DMS153 treated with DMSO at 0.1 percent for 48 hours (cell line): ENCODE measurements at regions not wholly inside any gene's neighbourhood (a gene's known extent, or its start where the extent isn't known, plus 50 kb on each side); places are given as distances from the start of the nearest gene placed in this dataset.
A peak's percentile ranks its signal among the peaks of the same experiment; 100 is the strongest.

Experiments
- DNase-seq: peaks from one replicate; lab custom pipeline; 2025; ENCODE audit not compliant: unreplicated experiment; lab: John Stamatoyannopoulos, UW

- DNase-seq, result no peak
Observed at GRCh38 chr2:106977717-106978116, 91.8 kb upstream of the ST6GAL2 start.

DNA sequence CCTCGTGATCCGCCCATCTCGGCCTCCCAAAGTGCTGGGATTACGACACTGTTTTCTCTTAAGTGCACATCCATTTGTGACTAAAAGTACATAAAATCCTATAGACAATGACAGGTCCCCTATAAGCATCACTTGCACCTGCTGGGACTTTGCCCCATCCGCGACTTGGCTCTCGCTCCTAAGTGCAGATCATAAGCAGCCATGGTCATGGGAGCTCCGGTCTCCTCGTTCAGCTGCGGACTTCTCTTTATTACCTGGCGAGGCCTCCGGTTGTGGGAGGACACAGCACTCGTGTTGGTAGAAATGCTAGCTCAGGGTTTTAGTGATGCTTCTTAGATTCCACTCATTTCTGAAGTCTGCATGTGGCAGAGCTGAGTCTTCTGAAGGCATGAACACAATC lies 92.7 kb upstream of the ST6GAL2 start:
- DNase-seq, result no peak

GRCh38 chr2:106981491-106981890 lies 95.5 kb upstream of the ST6GAL2 start:
- no peak for DNase-seq

DNA sequence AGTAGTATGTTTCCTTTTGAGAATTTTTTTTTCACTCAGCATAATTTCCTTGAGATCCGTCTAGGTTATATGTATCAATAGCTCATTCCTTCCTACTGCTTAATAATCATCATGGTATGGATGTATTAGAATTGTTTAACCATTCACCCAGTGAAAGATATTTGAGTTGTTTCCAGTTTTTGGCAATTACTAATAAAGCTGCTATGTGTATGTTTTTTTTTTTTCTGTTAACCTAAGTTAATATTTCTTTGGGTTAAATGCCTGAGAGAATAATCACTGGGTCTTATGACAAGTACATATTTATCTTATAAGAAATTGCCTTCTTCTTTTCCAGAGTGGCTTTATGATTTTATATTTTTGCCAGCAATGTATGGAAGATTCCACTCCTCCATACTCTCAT lies 96.4 kb upstream of the ST6GAL2 start:
- no peak for DNase-seq

DNA sequence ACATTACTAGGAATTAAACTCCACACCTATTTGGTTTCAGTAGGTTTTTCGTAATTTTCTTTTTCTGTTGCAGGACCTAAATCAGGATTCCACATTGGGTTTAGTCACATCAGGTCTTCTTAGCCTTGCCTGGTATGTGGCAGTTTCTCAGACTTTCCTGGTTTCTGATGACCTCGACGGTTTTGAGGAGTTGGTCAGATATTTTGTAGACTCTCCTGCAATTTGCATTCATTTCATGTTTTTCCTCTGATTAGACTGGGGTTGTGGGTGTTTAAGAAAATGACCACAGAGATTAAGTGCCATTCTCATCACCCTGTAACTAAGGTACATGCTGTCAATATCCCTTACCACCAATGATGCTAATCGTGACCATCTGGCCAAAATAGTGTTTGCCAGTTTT lies 97.3 kb upstream of the ST6GAL2 start:
- no peak for DNase-seq

GRCh38 chr2:106988361-106988760 lies 102.4 kb upstream of the ST6GAL2 start:
- no peak for DNase-seq

- no peak for DNase-seq
Observed at GRCh38 chr2:106990297-106990696, 104.3 kb upstream of the ST6GAL2 start.

DNA sequence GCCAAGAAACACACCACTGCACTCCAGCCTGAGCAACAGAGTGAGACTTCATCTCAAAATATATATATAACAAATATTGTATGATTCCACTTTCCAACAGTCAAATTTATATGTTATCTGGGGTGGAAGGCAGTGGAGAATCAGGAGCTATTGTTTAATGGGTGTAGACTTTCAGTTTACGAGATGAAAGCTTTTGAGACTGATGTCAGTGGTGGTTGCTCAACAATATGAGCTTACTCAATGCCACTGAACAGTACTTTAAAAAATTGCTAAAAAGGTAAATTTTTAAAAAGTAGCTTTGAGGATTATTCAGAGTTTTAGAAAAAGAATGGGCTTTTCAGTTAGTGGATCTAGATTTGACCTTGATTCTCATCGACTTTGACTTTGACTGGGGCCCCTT lies 105.9 kb upstream of the ST6GAL2 start:
- DNase-seq, result no peak

DNA sequence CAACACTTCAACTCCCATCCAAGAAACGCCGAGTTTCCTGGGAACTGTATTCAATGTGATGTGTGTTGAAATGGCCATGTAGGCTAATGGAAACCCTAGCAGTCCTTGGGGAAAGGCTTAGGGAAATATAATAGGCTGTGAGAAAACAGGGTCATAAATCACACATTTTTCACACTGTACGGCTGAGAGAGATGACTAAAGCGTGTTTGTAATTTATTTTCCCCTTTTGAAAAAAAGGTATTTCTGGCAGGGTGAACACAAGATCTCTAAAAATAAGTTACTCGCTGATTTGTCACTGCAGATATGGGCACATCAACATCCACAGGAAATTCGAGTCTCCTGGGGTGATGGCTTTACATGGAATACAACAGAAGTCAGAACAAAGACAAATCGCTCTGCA lies 109.6 kb upstream of the ST6GAL2 start:
- DNase-seq, result peak; percentile 37

DNA sequence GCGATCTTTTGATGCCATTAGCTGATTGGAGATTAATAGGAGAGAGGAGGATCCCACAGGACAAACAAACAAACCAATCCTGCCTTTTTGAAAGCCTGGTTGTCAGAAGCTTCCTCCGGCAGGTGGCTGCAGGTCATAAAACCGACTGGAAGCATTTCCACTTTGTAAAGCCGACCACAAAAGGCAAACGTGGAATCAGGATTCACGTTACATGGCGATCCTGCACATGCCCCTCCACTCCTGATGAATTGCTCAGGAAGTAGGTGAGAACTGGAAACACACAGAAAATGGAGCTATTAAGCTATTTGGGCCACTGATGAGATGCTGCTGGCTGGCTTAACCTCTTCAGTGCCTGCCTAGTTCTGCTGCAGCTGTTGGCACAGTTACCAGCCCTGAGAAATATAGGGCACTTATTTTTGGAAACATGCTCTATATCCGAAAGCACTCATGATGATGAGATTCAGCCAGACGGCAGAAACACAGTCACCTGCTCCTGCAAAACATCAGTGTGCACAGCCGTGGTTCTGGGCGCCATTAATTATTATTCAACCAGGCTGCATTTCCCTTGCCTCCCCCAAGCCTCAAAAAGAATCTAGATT lies 110.3 kb upstream of the ST6GAL2 start:
- peak; percentile 72 for DNase-seq

- no peak for DNase-seq
Observed at GRCh38 chr2:106997204-106997603, 111.2 kb upstream of the ST6GAL2 start.

DNA sequence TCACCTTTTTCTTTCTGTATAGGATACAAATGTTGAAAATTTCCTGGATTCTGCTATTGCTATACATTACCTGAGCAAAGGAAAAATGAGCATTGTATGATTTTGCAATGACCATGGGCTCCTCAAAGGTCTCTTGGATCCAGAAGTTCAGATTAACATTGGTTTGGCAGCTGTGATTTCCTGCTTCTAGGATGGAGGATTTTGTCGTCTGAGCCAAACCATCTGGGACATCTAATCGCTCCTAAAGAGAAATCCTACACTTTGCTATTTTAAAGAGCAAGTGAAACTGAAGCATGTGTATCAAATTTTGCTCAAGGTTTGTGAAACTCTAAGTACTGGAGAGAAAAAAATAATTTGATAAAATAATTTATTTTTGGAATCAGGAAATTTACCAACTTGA lies 115.1 kb upstream of the ST6GAL2 start:
- no peak for DNase-seq

DNA sequence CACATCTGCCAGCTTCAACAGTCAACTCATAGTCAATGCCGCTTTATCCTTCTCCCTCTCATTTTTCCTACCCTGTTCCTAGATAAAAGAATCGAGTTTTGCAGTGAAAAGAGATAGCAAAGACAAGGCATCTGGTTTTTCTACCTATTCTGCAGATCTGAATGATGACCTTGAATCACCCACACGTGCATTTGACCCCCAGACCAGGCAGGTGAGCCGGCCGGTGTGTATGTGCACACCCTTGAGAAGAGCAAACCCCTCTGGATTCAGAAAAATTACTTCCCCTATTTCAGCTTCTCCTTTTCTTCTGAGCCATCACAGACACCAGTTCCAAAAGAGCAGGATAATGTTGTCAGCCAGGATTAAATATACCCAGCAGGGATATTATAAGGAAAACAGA lies 115.6 kb upstream of the ST6GAL2 start:
- no peak for DNase-seq

- no peak for DNase-seq
Observed at GRCh38 chr2:107001964-107002696, 116.2 kb upstream of the ST6GAL2 start.

GRCh38 chr2:107002735-107003134 lies 116.8 kb upstream of the ST6GAL2 start:
- DNase-seq, result no peak

DNA sequence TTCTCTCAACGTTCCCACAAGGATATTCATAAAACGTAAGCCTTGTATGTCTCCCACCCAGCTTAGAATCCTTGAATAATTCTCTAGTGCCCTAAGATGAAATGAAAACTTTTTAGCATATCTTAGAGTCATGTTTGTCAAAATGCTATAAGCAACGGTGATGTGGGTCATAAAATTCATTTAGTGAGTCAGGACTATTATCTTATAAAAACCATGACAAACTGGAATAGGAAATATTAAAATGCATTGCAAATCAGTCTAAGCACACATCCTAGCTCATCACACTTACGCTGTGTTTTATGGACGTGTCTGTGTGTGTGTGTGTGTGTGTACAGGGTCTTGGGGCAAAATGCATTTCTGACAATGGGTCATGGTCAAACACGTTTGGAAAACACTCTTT lies 119.9 kb upstream of the ST6GAL2 start:
- no peak for DNase-seq

GRCh38 chr2:107006836-107007235 lies 120.9 kb upstream of the ST6GAL2 start:
- no peak for DNase-seq

DNA sequence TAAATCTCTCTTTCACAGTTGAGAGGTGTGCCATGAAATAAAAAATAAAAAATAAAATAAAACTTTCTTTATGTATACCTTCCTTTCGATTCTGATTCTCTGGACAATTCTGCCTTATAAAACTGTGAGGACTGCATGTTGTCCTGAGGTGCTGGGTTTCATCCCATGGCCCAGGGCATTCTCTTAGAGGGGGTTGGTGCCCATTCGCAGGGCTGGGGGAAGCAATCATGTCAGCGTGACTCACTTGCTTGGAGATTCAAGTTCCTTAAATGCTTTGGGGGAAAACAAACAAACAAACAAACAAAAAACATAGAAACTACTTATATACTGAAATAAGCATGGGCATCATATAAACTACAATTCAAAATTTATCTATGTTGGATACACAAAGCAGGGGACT lies 122.0 kb upstream of the ST6GAL2 start:
- DNase-seq, result no peak

DNA sequence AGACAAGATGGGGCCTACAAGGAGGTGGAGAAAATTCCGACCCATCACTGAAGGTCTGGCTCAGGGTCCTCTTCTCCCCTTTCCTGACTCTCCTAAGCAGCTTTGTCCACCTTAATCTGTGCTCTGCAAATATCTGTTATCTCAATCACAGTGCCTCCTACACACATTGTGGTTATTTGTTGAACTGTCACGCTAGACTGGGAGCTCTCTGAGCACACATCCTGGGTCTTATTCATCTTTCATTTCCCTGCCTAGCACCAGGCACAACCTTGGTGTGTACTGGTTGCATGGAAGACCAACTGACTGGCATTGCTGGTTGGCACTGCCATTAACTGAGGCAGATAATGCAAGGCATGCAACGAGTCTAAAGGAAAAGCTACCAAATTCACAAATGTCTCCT lies 122.9 kb upstream of the ST6GAL2 start:
- no peak for DNase-seq

DNA sequence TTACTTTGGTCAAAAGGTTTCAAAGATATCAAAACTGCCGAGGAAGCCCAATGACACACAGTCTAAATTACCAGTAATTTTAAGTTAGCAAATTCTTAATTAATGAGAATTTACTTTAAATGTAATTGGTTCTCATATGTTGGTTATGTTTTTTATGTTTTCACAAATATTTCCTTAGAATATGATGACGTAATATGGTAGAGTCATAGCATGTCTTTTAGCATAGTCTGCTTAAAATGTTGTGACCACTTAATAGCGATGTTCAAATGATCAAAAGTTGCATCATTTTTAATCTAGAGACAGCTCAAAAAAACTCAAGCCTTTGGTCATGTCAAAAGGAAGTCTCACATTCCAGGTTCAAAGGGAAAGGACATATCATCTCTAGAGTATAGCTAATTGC lies 123.3 kb upstream of the ST6GAL2 start:
- no peak for DNase-seq

DNA sequence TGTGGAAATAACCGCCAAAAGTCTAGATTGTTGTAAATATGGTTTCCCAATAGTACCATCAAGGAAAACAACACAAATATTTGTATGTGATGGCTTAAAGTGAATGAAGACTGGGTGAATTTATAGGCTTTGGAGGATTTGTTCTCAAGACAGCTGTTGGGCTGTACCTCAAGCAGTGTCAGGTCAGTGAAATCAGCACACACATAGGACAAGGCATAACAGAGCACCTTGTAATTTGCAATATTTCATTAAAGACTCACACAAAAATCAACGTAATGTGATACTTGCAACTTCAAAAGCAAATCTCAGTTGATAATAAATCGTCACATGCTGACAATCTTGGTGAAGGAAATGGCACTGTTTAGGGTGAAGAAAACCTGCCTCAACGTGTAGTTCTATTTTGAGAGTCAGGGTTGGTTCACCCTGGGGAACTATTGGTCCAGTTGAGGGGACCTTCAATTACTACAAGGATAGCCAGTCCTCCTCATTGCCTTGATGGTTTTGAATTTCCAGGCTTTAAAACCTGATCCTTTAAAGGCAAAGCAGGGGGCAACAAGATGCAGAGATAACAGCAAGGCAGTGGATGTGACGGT lies 126.8 kb upstream of the ST6GAL2 start:
- DNase-seq, result no peak

- DNase-seq, result no peak
Observed at GRCh38 chr2:107013884-107014283, 127.9 kb upstream of the ST6GAL2 start.

DNA sequence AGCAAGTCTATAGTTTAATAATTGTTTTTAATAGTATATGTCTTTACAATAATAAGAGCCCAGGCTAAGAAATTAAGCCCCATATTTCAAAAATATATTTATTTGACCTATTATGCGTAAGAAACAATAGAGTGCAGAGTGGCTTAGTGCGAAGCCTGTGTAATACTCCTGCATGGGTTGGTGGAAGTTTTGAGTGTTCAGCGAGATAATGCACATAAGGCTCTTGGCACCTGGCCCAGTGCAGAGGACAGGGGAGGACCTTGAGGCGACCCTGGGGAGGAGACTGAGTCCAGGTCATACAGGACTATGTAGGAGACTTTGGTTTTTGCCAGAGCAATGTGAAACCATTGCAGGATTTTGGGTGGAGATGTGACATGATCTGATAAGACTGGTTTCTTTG lies 132.4 kb upstream of the ST6GAL2 start:
- DNase-seq, result no peak
